CD14-positive monocyte (primary cell): ENCODE measurements at regions not wholly inside any gene's neighbourhood (a gene's known extent, or its start where the extent isn't known, plus 50 kb on each side); places are given as distances from the start of the nearest gene placed in this dataset.

ENCODE experiments used
- DNase-seq, 3 donors: peaks; one replicate each; pipeline ENCODE4 v3.0.0-alpha.2; 2011 to 2022
- H2AFZ ChIP-seq: 2 replicates; pipeline ENCODE4 v1.6.0; 2012; ENCODE audit warnings: mild to moderate bottlenecking, low read depth, low read length, inconsistent platforms; ENCODE audit not compliant: insufficient read depth, poor library complexity, severe bottlenecking
- H3K27ac ChIP-seq, 2 donors: 1 replicate in 1 of 2; 2 replicates in 1 of 2; pipeline ENCODE4 v1.5.1; 2012 to 2013; ENCODE audit warnings: low read length in 2 of 2, control low read depth in 1 of 2, inconsistent platforms in 1 of 2, low read depth in 1 of 2, mild to moderate bottlenecking in 1 of 2
- H3K27me3 ChIP-seq, 2 donors: one replicate each; pipeline versions ENCODE4 v1.6.0 to v1.6.1; 2011 to 2013; ENCODE audit warnings: low read length in 2 of 2; ENCODE audit not compliant: control insufficient read depth in 2 of 2, insufficient read depth in 2 of 2
- H3K36me3 ChIP-seq, 2 donors: replicated peaks in 1 of 2; 1 replicate in 1 of 2; 2 replicates in 1 of 2; pipeline versions ENCODE4 v1.5.1 to v1.6.1; 2012 to 2013; ENCODE audit warnings: low read length in 2 of 2, control low read depth in 1 of 2, inconsistent platforms in 1 of 2, mild to moderate bottlenecking in 1 of 2; ENCODE audit not compliant: insufficient read depth in 2 of 2, control insufficient read depth in 1 of 2
- H3K4me1 ChIP-seq, 2 donors: 1 replicate in 1 of 2; 2 replicates in 1 of 2; pipeline versions ENCODE4 v1.5.1 to v1.6.1; 2012 to 2013; ENCODE audit warnings: low read length in 2 of 2, control low read depth in 1 of 2, inconsistent platforms in 1 of 2, mild to moderate bottlenecking in 1 of 2, moderate library complexity in 1 of 2; ENCODE audit not compliant: insufficient read depth in 2 of 2, control insufficient read depth in 1 of 2
- H3K4me2 ChIP-seq: replicated peaks from 2 replicates; pipeline ENCODE3; 2012; ENCODE audit warnings: low read length, moderate library complexity, mild to moderate bottlenecking; ENCODE audit not compliant: poor library complexity, severe bottlenecking; ENCODE audit errors: extremely low read depth
- H3K4me3 ChIP-seq, 3 experiments: fragments of 200-600 bp in 1 of 3; sonication (generic) in 1 of 3; replicated peaks in 1 of 3; 1 replicate in 2 of 3; 2 replicates in 1 of 3; pipeline ENCODE4 v1.5.1; 2011 to 2013; ENCODE audit warnings: low read length in 3 of 3, mild to moderate bottlenecking in 3 of 3, control low read depth in 2 of 3, low read depth in 2 of 3, inconsistent platforms in 1 of 3, moderate library complexity in 1 of 3
- H3K79me2 ChIP-seq: 2 replicates; pipeline ENCODE4 v1.6.0; 2012; ENCODE audit warnings: mild to moderate bottlenecking, control low read depth, inconsistent platforms, low read length, moderate library complexity; ENCODE audit not compliant: insufficient read depth
- H3K9ac ChIP-seq: 2 replicates; pipeline ENCODE4 v1.6.0; 2017; ENCODE audit warnings: low read length, mild to moderate bottlenecking; ENCODE audit not compliant: insufficient read depth, poor library complexity, severe bottlenecking
- H3K9me3 ChIP-seq, 2 donors: replicated peaks in 1 of 2; 1 replicate in 1 of 2; 2 replicates in 1 of 2; pipeline versions ENCODE4 v1.5.1 to v1.6.1; 2012 to 2013; ENCODE audit warnings: low read length in 2 of 2, control low read depth in 1 of 2; ENCODE audit not compliant: control insufficient read depth in 1 of 2, insufficient read depth in 1 of 2
- H4K20me1 ChIP-seq: 2 replicates; pipeline ENCODE4 v1.6.0; 2012; ENCODE audit warnings: mild to moderate bottlenecking, low read length, control low read depth, moderate library complexity; ENCODE audit not compliant: insufficient read depth
- H3K27ac Mint-ChIP-seq, 7 donors: one replicate each; pipeline ENCODE4 v1.8.0; 2020; ENCODE audit warnings: mild to moderate bottlenecking in 7 of 7, mixed read lengths in 7 of 7, moderate library complexity in 6 of 7, inconsistent platforms in 2 of 7
- H3K27me3 Mint-ChIP-seq, 3 donors: one replicate each; pipeline ENCODE4 v1.8.0; 2021 to 2022; ENCODE audit warnings: low read depth in 3 of 3, mild to moderate bottlenecking in 3 of 3, mixed read lengths in 3 of 3, moderate library complexity in 3 of 3, inconsistent platforms in 1 of 3
- H3K36me3 Mint-ChIP-seq, 2 donors: one replicate each; pipeline ENCODE4 v1.8.0; 2020; ENCODE audit warnings: mixed read lengths in 2 of 2, inconsistent platforms in 1 of 2, mild to moderate bottlenecking in 1 of 2
- H3K4me1 Mint-ChIP-seq: one replicate; pipeline ENCODE4 v1.8.0; 2020; ENCODE audit warnings: mild to moderate bottlenecking, mixed read lengths
- H3K4me3 Mint-ChIP-seq, 2 donors: one replicate each; pipeline ENCODE4 v1.8.0; 2020; ENCODE audit warnings: mild to moderate bottlenecking in 2 of 2, mixed read lengths in 2 of 2, moderate library complexity in 1 of 2
- H3K9me3 Mint-ChIP-seq, 7 donors: one replicate each; pipeline ENCODE4 v1.8.0; 2020 to 2022; ENCODE audit warnings: mixed read lengths in 7 of 7, mild to moderate bottlenecking in 6 of 7, moderate library complexity in 6 of 7, inconsistent platforms in 2 of 7
- CTCF ChIP-seq: fragments of 200-600 bp; IDR thresholded peaks from one replicate; pipeline ENCODE4 v1.8.0; 2022; ENCODE audit warnings: antibody characterized with exemption, mild to moderate bottlenecking
- WGBS: methylation state at CpG from one replicate; pipeline ENCODE4 v1.1.5; 2013; ENCODE audit warnings: missing lambda C conversion rate; ENCODE audit not compliant: insufficient coverage; 5-methylcytosine and 5-hydroxymethylcytosine counted together
- intact Hi-C, 2 donors: fragments of 100-400 bp; cut with micrococcal nuclease; formaldehyde crosslinking; loops; one replicate each; pipeline versions ENCODE4 v1.15.0 to v1.15.1; 2023

GRCh38 chr15:26438718-26439117 lies 334.1 kb downstream of the GABRB3 start:
- no peaks in the 10 kb centered on the region for H3K4me1 ChIP-seq
- H3K4me3 Mint-ChIP-seq, result no peak overlapping the region
- H3K4me1 Mint-ChIP-seq, result no peaks in the 10 kb centered on the region
- no peaks in the 10 kb centered on the region for H3K36me3 Mint-ChIP-seq
- intact Hi-C loops, result loop anchor here in 1 of 2 donors (10.0 kb wide), 1 partner anchor 56 kb away; no protein-coding TSS in a partner anchor
- H3K9me3 ChIP-seq, result peaks cover 46 to 63% of the 10 kb centered on the region in 2 donors
- H3K36me3 ChIP-seq, result no peaks in the 10 kb centered on the region
- H3K4me2 ChIP-seq, result no peak overlapping the region
- H3K27ac ChIP-seq, result no peak overlapping the region
- no peaks in the 10 kb centered on the region for H3K27me3 ChIP-seq
- no peak overlapping the region for H3K9ac ChIP-seq
- H3K27ac Mint-ChIP-seq, result no peak overlapping the region
- no peak overlapping the region for H3K4me3 ChIP-seq
- TF ChIP-seq CTCF, result no peak
- DNase-seq, result no peak
- no peaks in the 10 kb centered on the region for H3K79me2 ChIP-seq
- no peaks in the 10 kb centered on the region for H4K20me1 ChIP-seq
- H3K9me3 Mint-ChIP-seq, result peaks cover 2 to 38% (median 28%) of the 10 kb centered on the region in 7 donors
- H3K27me3 Mint-ChIP-seq, result no peaks in the 10 kb centered on the region
- WGBS, result 80% methylated on average over 2 of the region's 6 CpGs
- no peak overlapping the region for H2AFZ ChIP-seq

DNA sequence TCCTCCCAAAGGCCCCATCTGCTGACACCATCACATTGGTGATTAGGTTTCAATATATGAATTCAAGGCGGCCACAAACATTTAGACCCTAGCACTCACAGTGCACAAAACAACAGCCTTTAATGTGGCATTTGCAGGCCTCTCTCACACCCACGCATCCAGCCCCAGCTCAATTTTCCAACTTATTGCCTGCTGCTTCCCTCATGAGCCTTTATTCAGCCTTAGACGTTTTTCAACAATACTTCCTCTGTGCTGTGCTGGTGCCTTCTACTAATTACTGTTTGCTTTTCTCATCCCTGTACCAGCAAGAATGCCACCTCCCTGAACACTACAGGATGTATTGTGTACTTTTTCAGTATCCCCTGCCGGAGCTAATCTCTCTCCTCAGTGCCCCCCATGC lies 334.6 kb downstream of the GABRB3 start:
- Mint-ChIP-seq H3K27me3 (no peaks in the 10 kb centered on the region), H3K9me3 (peaks cover 3 to 38% (median 29%) of the 10 kb centered on the region in 7 donors), H3K4me1 (no peaks in the 10 kb centered on the region), H3K36me3 (no peaks in the 10 kb centered on the region), H3K27ac (no peak overlapping the region), H3K4me3 (no peak overlapping the region)
- H3K4me2 ChIP-seq, result no peak overlapping the region
- DNase-seq, result no peak
- H3K4me3 ChIP-seq, result no peak overlapping the region
- 57% methylated on average over 3 of the region's 4 CpGs for WGBS
- peaks cover 46 to 63% of the 10 kb centered on the region in 2 donors for H3K9me3 ChIP-seq
- H3K4me1 ChIP-seq, result no peaks in the 10 kb centered on the region
- H3K9ac ChIP-seq, result no peak overlapping the region
- no peaks in the 10 kb centered on the region for H3K36me3 ChIP-seq
- intact Hi-C loops, result loop anchor here in 1 of 2 donors (10.0 kb wide), 1 partner anchor 56 kb away; no protein-coding TSS in a partner anchor
- H3K27me3 ChIP-seq, result no peaks in the 10 kb centered on the region
- no peak for TF ChIP-seq CTCF
- no peak overlapping the region for H3K27ac ChIP-seq
- no peak overlapping the region for H2AFZ ChIP-seq
- H4K20me1 ChIP-seq, result no peaks in the 10 kb centered on the region
- no peaks in the 10 kb centered on the region for H3K79me2 ChIP-seq
